GM06990 (cell line): ENCODE measurements at regions not wholly inside any gene's neighbourhood (a gene's known extent, or its start where the extent isn't known, plus 50 kb on each side); places are given as distances from the start of the nearest gene placed in this dataset.

ENCODE experiments used
- DNase-seq: peaks from one replicate; pipeline ENCODE4 v3.0.0-alpha.2; 2011; ENCODE audit not compliant: insufficient read length; ENCODE audit errors: extremely low read depth
- H3K27me3 ChIP-seq: replicated peaks from 2 replicates; pipeline ENCODE4 v1.6.0; 2011; ENCODE audit warnings: low read length; ENCODE audit not compliant: control insufficient read depth, insufficient read depth
- H3K36me3 ChIP-seq: 2 replicates; pipeline ENCODE4 v1.5.1; 2011; ENCODE audit warnings: low read length; ENCODE audit not compliant: control insufficient read depth, insufficient read depth
- H3K4me3 ChIP-seq: replicated peaks from 2 replicates; pipeline ENCODE4 v1.5.1; 2011; ENCODE audit warnings: low read depth, mild to moderate bottlenecking, control low read depth, low read length
- TF ChIP-seq, protein P1 (sequence below): IDR thresholded peaks from 2 replicates; pipeline ENCODE4 v1.5.1; 2011; ENCODE audit warnings: low read length, control low read depth, mild to moderate bottlenecking, inconsistent platforms; ENCODE audit not compliant: insufficient read depth, poor library complexity, severe bottlenecking

- H3K36me3 ChIP-seq = no peaks in the 10 kb centered on the region
- no peak overlapping the region for H3K4me3 ChIP-seq
- TF ChIP-seq, protein P1, sequence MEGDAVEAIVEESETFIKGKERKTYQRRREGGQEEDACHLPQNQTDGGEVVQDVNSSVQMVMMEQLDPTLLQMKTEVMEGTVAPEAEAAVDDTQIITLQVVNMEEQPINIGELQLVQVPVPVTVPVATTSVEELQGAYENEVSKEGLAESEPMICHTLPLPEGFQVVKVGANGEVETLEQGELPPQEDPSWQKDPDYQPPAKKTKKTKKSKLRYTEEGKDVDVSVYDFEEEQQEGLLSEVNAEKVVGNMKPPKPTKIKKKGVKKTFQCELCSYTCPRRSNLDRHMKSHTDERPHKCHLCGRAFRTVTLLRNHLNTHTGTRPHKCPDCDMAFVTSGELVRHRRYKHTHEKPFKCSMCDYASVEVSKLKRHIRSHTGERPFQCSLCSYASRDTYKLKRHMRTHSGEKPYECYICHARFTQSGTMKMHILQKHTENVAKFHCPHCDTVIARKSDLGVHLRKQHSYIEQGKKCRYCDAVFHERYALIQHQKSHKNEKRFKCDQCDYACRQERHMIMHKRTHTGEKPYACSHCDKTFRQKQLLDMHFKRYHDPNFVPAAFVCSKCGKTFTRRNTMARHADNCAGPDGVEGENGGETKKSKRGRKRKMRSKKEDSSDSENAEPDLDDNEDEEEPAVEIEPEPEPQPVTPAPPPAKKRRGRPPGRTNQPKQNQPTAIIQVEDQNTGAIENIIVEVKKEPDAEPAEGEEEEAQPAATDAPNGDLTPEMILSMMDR = no peak
- no peaks in the 10 kb centered on the region for H3K27me3 ChIP-seq
- DNase-seq = no peak
These were observed 104.2 kb upstream of the THRB start for GRCh38 chr3:24598695-24599470.

GRCh38 chr3:24601066-24601939 lies 106.7 kb upstream of the THRB start:
- H3K27me3 ChIP-seq = no peaks in the 10 kb centered on the region
- H3K4me3 ChIP-seq = no peak overlapping the region
- TF ChIP-seq, protein P1 = no peak
- H3K36me3 ChIP-seq = no peaks in the 10 kb centered on the region
- no peak for DNase-seq

GRCh38 chr3:24604215-24604614 lies 109.6 kb upstream of the THRB start:
- H3K27me3 ChIP-seq = no peaks in the 10 kb centered on the region
- TF ChIP-seq, protein P1 = no peak
- no peak for DNase-seq
- no peaks in the 10 kb centered on the region for H3K36me3 ChIP-seq
- H3K4me3 ChIP-seq = no peak overlapping the region

GRCh38 chr3:24605511-24606028 lies 110.9 kb upstream of the THRB start:
- no peaks in the 10 kb centered on the region for H3K27me3 ChIP-seq
- no peak overlapping the region for H3K4me3 ChIP-seq
- TF ChIP-seq, protein P1 = no peak
- DNase-seq = no peak
- H3K36me3 ChIP-seq = no peaks in the 10 kb centered on the region

GRCh38 chr3:24607281-24607680 lies 112.6 kb upstream of the THRB start:
- no peak for DNase-seq
- H3K36me3 ChIP-seq = no peaks in the 10 kb centered on the region
- TF ChIP-seq, protein P1 = no peak
- no peaks in the 10 kb centered on the region for H3K27me3 ChIP-seq
- H3K4me3 ChIP-seq = no peak overlapping the region
